ENCODE measurements at regions not wholly inside any gene's neighbourhood (a gene's known extent, or its start where the extent isn't known, plus 50 kb on each side); places are given as distances from the start of the nearest gene placed in this dataset.

- Histone ChIP-seq H2AFZ (ENCODE audit: low read length) (no peak overlapping the region), H3K9me3 (ENCODE audit: insufficient read depth, low read depth, low read length) (no peaks in the 10 kb centered on the region), H3K36me3 (ENCODE audit: insufficient read depth, low read length) (no peaks in the 10 kb centered on the region), H3K4me3 (ENCODE audit: low read length, poor library complexity, severe bottlenecking) (no peak overlapping the region), H3K27me3 (ENCODE audit: insufficient read depth, low read length, poor library complexity, severe bottlenecking) (no peaks in the 10 kb centered on the region), H3K9ac (ENCODE audit: low read depth, low read length, poor library complexity, severe bottlenecking) (no peak overlapping the region), H3K4me1 (ENCODE audit: insufficient read depth, low read length, poor library complexity, severe bottlenecking) (no peaks in the 10 kb centered on the region), H3K4me2 (ENCODE audit: low read depth, low read length, poor library complexity, severe bottlenecking) (no peak overlapping the region), H3F3A (ENCODE audit: low read depth) (no peaks in the 10 kb centered on the region), H4K20me1 (ENCODE audit: insufficient read depth, low read length, poor library complexity, severe bottlenecking) (no peaks in the 10 kb centered on the region), H3K79me2 (ENCODE audit: insufficient read depth, low read length) (no peaks in the 10 kb centered on the region), H3K9me2 (replicated peaks; ENCODE audit: low read depth, low read length) (no peaks in the 10 kb centered on the region)
- TF ChIP-seq EZH2phosphoT487 (IDR thresholded peaks at IDR 0.05; ENCODE audit: borderline replicate concordance) (no peak), CTCF (conservative IDR thresholded peaks at IDR 0.05; ENCODE audit: low read length) (no peak)
Observed at GRCh38 chrX:147646949-147647723, 264.6 kb upstream of the FMR1 start.

GRCh38 chrX:147675819-147676218 lies 235.9 kb upstream of the FMR1 start:
- Histone ChIP-seq H3K4me2 (ENCODE audit: low read depth, low read length, poor library complexity, severe bottlenecking) (no peak overlapping the region), H3K9me3 (ENCODE audit: insufficient read depth, low read depth, low read length) (no peaks in the 10 kb centered on the region), H3K9me2 (replicated peaks; ENCODE audit: low read depth, low read length) (no peaks in the 10 kb centered on the region), H3K9ac (ENCODE audit: low read depth, low read length, poor library complexity, severe bottlenecking) (no peak overlapping the region), H3K4me3 (ENCODE audit: low read length, poor library complexity, severe bottlenecking) (no peak overlapping the region), H2AFZ (ENCODE audit: low read length) (no peak overlapping the region), H4K20me1 (ENCODE audit: insufficient read depth, low read length, poor library complexity, severe bottlenecking) (no peaks in the 10 kb centered on the region), H3K4me1 (ENCODE audit: insufficient read depth, low read length, poor library complexity, severe bottlenecking) (no peaks in the 10 kb centered on the region), H3F3A (ENCODE audit: low read depth) (no peaks in the 10 kb centered on the region), H3K36me3 (ENCODE audit: insufficient read depth, low read length) (no peaks in the 10 kb centered on the region), H3K27me3 (ENCODE audit: insufficient read depth, low read length, poor library complexity, severe bottlenecking) (no peaks in the 10 kb centered on the region), H3K79me2 (ENCODE audit: insufficient read depth, low read length) (no peaks in the 10 kb centered on the region)
- TF ChIP-seq EZH2phosphoT487 (IDR thresholded peaks at IDR 0.05; ENCODE audit: borderline replicate concordance): no peak
- TF ChIP-seq CTCF (conservative IDR thresholded peaks at IDR 0.05; ENCODE audit: low read length): no peak

- Histone ChIP-seq H3K9me2 (replicated peaks; ENCODE audit: low read depth, low read length) (no peaks in the 10 kb centered on the region), H3K4me3 (ENCODE audit: low read length, poor library complexity, severe bottlenecking) (no peak overlapping the region), H3K4me1 (ENCODE audit: insufficient read depth, low read length, poor library complexity, severe bottlenecking) (no peaks in the 10 kb centered on the region), H3K27me3 (ENCODE audit: insufficient read depth, low read length, poor library complexity, severe bottlenecking) (no peaks in the 10 kb centered on the region), H3K79me2 (ENCODE audit: insufficient read depth, low read length) (no peaks in the 10 kb centered on the region), H3K9ac (ENCODE audit: low read depth, low read length, poor library complexity, severe bottlenecking) (no peak overlapping the region), H3F3A (ENCODE audit: low read depth) (no peaks in the 10 kb centered on the region), H2AFZ (ENCODE audit: low read length) (no peak overlapping the region), H3K4me2 (ENCODE audit: low read depth, low read length, poor library complexity, severe bottlenecking) (no peak overlapping the region), H3K36me3 (ENCODE audit: insufficient read depth, low read length) (no peaks in the 10 kb centered on the region), H3K9me3 (ENCODE audit: insufficient read depth, low read depth, low read length) (no peaks in the 10 kb centered on the region), H4K20me1 (ENCODE audit: insufficient read depth, low read length, poor library complexity, severe bottlenecking) (no peaks in the 10 kb centered on the region)
- no peak for TF ChIP-seq CTCF (conservative IDR thresholded peaks at IDR 0.05; ENCODE audit: low read length)
- no peak for TF ChIP-seq EZH2phosphoT487 (IDR thresholded peaks at IDR 0.05; ENCODE audit: borderline replicate concordance)
Observed at GRCh38 chrX:147679356-147680005, 232.2 kb upstream of the FMR1 start.

Data from Loucy (cell line).